Left lung (tissue), 4 donors: ENCODE measurements at regions not wholly inside any gene's neighbourhood (a gene's known extent, or its start where the extent isn't known, plus 50 kb on each side); places are given as distances from the start of the nearest gene placed in this dataset.

Experiments
- ATAC-seq: fragments of 200-7000 bp; cut with Tn5 transposase; one replicate; pipeline ENCODE4 v1.9.1; 2020; ENCODE audit warnings: moderate library complexity
- DNase-seq, 4 donors: peaks; one replicate each; pipeline ENCODE4 v3.0.0-alpha.2; 2013 to 2020
- H3K27ac ChIP-seq, 2 donors: fragments of 200-600 bp; sonication (generic) in 1 of 2; one replicate each; pipeline versions ENCODE4 v1.5.0 to v1.8.0; 2020 to 2021
- H3K27me3 ChIP-seq, 2 donors: fragments of 200-600 bp; sonication (generic) in 1 of 2; one replicate each; pipeline versions ENCODE4 v1.5.0 to v1.8.0; 2020 to 2021
- H3K36me3 ChIP-seq, 2 donors: fragments of 200-600 bp; sonication (generic) in 1 of 2; one replicate each; pipeline versions ENCODE4 v1.5.0 to v1.8.0; 2020 to 2021
- H3K4me1 ChIP-seq, 2 donors: fragments of 200-600 bp; one replicate each; pipeline ENCODE4 v1.8.0; 2021
- H3K4me3 ChIP-seq, 2 donors: fragments of 200-600 bp; sonication (generic) in 1 of 2; one replicate each; pipeline versions ENCODE4 v1.5.0 to v1.8.0; 2020 to 2021; ENCODE audit warnings: mild to moderate bottlenecking in 1 of 2
- H3K9me3 ChIP-seq, 2 donors: fragments of 200-600 bp; sonication (generic) in 1 of 2; one replicate each; pipeline versions ENCODE4 v1.5.0 to v1.8.0; 2020 to 2021
- intact Hi-C, 2 donors: fragments of 100-400 bp; cut with DNase I; formaldehyde crosslinking; loops; one replicate each; pipeline versions ENCODE4 v1.11.2 to v1.14.2; 2022
- TF ChIP-seq, protein P1 (sequence below), 2 donors: fragments of 200-600 bp; sonication (generic) in 1 of 2; IDR thresholded peaks; one replicate each; pipeline versions ENCODE4 v1.5.0 to v1.8.0; 2021; ENCODE audit warnings: antibody characterized with exemption in 2 of 2
- donor health status: DM: no; HTN: yes; CAD: no.
- donor health status: DM: no; HTN: no; CAD: no.

DNA sequence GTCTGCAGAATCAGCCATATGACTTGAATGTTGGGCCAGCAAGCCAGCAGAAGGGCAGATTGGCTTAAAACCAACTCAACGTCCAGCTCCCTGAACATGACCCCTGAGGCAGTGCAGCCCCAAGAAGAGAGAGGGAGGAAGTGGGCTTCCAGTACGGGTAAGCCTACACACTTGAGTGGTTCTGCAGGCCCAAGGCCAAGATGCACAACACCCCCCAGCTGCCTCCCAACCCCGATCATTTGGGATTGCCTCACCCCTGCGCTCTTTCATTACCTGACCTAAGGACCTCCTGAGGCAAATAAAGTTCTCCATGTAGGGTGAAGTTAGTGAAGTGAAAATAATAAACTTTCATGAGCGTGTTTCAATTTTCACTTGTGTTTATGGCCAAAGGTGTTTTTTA lies 536.0 kb downstream of the TNS1 start:
- H3K27ac ChIP-seq: no peak overlapping the region
- H3K4me3 ChIP-seq: no peak overlapping the region
- ATAC-seq (no peak), DNase-seq (no peak)
- intact Hi-C loops: no loop called here
- no peaks in the 10 kb centered on the region for H3K4me1 ChIP-seq
- TF ChIP-seq, protein P1, sequence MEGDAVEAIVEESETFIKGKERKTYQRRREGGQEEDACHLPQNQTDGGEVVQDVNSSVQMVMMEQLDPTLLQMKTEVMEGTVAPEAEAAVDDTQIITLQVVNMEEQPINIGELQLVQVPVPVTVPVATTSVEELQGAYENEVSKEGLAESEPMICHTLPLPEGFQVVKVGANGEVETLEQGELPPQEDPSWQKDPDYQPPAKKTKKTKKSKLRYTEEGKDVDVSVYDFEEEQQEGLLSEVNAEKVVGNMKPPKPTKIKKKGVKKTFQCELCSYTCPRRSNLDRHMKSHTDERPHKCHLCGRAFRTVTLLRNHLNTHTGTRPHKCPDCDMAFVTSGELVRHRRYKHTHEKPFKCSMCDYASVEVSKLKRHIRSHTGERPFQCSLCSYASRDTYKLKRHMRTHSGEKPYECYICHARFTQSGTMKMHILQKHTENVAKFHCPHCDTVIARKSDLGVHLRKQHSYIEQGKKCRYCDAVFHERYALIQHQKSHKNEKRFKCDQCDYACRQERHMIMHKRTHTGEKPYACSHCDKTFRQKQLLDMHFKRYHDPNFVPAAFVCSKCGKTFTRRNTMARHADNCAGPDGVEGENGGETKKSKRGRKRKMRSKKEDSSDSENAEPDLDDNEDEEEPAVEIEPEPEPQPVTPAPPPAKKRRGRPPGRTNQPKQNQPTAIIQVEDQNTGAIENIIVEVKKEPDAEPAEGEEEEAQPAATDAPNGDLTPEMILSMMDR (IDR thresholded peaks at IDR 0.05): no peak
- no peaks in the 10 kb centered on the region for H3K9me3 ChIP-seq
- no peaks in the 10 kb centered on the region for H3K36me3 ChIP-seq
- no peaks in the 10 kb centered on the region for H3K27me3 ChIP-seq

DNA sequence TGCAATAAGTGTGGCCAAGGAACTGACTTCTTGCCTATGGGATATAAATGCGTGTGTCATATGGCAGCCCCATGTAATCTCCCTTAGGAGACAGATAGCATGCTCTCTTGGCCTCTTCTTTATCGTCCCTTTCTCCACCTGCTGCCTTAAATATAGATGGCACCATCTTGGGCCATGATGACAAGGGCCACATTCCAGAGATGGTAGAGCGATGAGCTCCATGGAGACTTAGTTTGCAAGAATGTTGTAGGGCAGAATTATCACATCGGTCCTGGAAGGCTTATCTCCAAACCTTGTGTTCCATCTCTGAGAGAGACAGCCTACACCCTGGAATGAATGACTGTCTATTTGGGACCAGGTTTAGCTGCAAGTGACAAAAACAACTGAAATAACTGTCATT lies 536.7 kb downstream of the TNS1 start:
- Histone ChIP-seq H3K9me3 (no peaks in the 10 kb centered on the region), H3K36me3 (no peaks in the 10 kb centered on the region), H3K4me3 (no peak overlapping the region), H3K27ac (no peak overlapping the region), H3K4me1 (no peaks in the 10 kb centered on the region), H3K27me3 (no peaks in the 10 kb centered on the region)
- intact Hi-C loops: no loop called here
- no peak for DNase-seq
- no peak for ATAC-seq
- TF ChIP-seq, protein P1 (IDR thresholded peaks at IDR 0.05): no peak

DNA sequence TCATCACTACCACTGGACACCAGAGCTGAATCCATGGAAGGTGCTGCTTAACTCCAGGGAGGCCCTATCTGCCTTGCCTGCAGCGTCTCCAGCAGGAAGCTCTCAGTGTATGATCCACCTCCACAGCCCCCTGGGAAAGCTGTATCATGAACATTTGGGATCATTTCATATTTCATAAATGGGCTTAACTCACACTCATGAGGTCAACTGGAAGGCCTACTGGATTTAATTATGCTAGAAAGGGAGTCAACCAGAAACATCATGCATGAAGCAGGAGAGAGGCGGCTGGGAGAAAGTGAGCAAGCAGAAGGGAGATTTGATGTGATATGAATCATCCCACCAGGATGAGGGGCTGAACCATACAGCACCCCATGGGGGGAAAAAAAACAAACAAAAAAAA lies 537.7 kb downstream of the TNS1 start:
- Histone ChIP-seq H3K9me3 (no peaks in the 10 kb centered on the region), H3K4me3 (no peak overlapping the region), H3K4me1 (no peaks in the 10 kb centered on the region), H3K27me3 (no peaks in the 10 kb centered on the region), H3K36me3 (no peaks in the 10 kb centered on the region), H3K27ac (no peak overlapping the region)
- no peak for DNase-seq
- ATAC-seq: no peak
- intact Hi-C loops: no loop called here
- TF ChIP-seq, protein P1 (IDR thresholded peaks at IDR 0.05): no peak

DNA sequence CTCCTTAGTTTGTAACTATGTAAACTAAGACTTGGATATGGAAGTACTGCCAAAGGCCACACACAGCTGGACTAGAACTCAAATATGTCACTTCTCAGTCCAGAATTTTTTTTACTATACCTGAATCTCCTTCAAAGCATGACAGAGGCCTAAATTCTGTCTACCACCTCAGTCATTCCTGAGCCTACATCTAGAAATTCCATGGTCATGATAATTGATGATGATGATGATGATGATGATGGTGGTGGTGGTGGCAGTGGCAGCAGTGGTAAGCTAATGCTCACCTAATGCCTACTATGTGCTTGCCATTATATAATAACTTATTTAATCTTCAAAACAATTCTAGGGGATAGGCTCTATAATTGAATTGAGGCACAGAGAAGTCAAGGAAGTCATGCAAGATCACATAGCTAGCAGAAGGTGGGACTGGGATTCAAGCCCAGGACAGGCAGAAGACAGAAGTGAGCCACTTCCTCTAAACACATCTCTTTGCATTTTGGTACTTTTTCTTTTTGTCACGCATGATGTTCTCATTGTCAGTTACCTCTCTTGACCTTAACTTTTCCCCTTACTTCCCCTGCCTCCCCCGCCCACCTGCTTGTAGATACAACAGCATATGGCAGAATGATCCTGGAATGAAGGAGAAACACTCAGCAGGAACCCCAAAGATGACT lies 539.3 kb downstream of the TNS1 start:
- TF ChIP-seq, protein P1 (IDR thresholded peaks at IDR 0.05): no peak
- intact Hi-C loops: no loop called here
- ATAC-seq (no peak), DNase-seq (no peak)
- Histone ChIP-seq H3K4me1 (no peaks in the 10 kb centered on the region), H3K9me3 (no peaks in the 10 kb centered on the region), H3K27me3 (no peaks in the 10 kb centered on the region), H3K36me3 (no peaks in the 10 kb centered on the region), H3K27ac (no peak overlapping the region), H3K4me3 (no peak overlapping the region)

DNA sequence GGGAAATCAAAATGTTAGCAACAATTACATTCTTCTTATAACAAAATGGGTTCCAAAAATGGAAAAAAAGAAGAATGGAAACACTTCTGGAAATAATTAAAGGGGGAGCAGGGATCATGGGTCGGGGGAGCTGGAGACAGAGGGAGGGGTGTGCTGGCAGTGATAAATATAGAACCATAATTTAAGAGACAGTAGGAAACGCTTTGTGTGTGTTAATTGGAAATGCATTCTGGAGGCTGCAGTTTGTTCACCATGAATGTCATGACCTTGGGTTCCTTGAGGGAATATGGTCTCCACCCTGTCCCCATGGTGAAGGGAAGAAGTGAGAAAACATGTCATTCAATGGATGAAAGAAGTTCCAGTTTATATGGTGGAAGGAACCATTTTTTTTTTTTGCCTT lies 540.7 kb downstream of the TNS1 start:
- H3K27me3 ChIP-seq: no peaks in the 10 kb centered on the region
- no peaks in the 10 kb centered on the region for H3K4me1 ChIP-seq
- no peak overlapping the region for H3K27ac ChIP-seq
- ATAC-seq (no peak), DNase-seq (peak in 1 of 4 donors; percentile 36)
- no peaks in the 10 kb centered on the region for H3K36me3 ChIP-seq
- intact Hi-C loops: no loop called here
- no peaks in the 10 kb centered on the region for H3K9me3 ChIP-seq
- H3K4me3 ChIP-seq: no peak overlapping the region
- TF ChIP-seq, protein P1 (IDR thresholded peaks at IDR 0.05): no peak
